GM18507 (cell line): ENCODE measurements at regions not wholly inside any gene's neighbourhood (a gene's known extent, or its start where the extent isn't known, plus 50 kb on each side); places are given as distances from the start of the nearest gene placed in this dataset.
"Not testable (repeated sequence)": the region's sequence is repeated elsewhere in the genome, so short reads cannot be mapped to it uniquely, and the experiment has no call there.

Experiments
- DNase-seq: peaks from one replicate; pipeline ENCODE4 v3.0.0; 2011; ENCODE audit warnings: low read depth; ENCODE audit not compliant: insufficient read length; ENCODE audit errors: extremely low spot score
- FAIRE-seq: peaks from 2 replicates; lab custom pipeline; 2011; peaks lifted over from hg19 to GRCh38; lab: Jason Lieb, UNC

- DNase-seq (no peak), FAIRE-seq (no peak)
Measured at GRCh38 chr11:106275151-106275550, 197.7 kb downstream of the AASDHPPT start.

DNA sequence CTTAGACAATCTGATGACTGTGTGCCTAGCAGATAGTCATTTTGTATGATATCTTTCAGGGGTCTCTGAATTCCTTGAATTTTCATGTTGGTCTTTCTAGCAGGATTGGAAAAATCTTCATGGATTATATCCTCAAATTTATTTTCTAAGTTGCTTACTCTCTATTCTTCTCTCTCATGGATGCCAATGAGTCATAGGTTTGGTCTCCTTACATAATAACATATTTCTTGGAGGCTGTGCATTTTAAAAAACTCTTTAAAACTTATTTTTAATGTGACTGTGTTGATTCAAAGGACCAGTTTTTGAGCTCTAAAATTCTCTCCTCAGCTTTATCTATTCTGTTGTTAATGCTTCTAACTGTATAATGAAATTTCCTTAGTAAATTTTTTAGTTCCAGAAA is 198.7 kb downstream of the AASDHPPT start:
- DNase-seq (no peak), FAIRE-seq (no peak)

DNA sequence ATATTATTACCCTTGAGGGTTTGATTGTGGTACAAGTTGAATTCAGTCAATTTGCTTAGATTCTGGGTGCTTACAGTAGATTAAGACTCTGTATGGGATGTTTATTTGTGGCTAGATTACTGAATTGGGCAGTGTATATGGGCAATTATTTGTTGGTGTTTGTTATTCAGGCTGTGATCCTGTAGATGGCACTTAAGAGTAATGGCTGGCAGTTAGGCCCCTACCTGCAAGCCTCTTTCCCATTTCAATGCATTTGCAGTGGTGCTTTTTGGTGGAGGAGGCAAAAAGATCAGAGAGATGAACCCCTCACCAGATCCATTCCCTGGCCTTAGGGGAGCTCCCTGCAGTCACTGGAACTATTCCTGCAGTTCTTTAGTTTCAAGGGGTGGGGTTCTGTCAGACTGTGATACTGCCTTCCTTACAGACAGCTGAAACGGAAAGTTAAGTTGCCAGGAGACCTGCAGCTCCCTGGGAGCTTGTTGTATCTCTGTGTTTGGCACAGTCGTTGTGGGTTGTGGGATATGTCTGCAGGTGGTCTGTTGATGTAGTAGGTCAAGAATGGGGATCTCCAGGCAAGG is 199.5 kb downstream of the AASDHPPT start:
- FAIRE-seq (no peak), DNase-seq (no peak)

DNA sequence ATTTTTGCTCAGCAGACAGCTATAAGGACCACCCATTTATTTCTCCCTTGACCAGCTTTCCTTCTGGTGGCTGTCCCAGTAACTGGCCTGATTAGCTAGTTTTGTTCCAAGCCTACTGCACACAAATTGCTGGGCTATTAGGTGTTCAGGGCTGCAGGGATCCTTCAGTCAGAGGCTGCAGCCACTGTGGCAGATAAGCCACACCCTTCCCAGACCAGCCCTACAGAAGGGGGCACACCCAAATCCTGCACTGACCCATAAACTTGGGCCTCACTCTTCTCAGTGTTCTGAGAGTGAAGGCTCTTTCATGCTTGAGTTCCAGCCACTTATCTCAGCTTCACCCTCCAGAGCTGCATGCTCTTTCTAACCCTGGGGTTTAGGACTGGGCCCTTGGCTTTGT is 200.0 kb downstream of the AASDHPPT start:
- FAIRE-seq (no peak), DNase-seq (no peak)

GRCh38 chr11:106278391-106278790 is 200.9 kb downstream of the AASDHPPT start:
- FAIRE-seq: no peak

DNA sequence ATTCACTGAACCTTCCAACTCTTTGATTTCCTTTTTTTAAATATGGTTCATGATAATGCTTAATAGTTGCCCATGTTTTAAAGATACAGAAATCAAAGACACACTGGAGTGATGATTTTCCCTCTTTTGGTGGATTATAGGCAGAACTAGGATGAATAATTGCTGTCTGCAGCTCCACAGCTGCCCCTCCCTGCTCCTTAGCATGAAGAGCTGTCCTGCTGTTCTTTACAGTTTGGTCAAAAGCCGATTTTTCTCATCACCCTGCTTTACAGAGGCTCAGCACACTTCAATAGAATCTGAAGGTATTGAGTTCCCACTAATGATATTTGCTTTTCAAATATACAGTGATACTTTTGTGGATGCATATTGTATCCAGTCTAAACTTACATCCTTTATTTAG is 202.6 kb downstream of the AASDHPPT start:
- DNase-seq (no peak), FAIRE-seq (no peak)

More at GRCh38 chr11:106278391-106278790, 200.9 kb downstream of the AASDHPPT start:
- DNase-seq: no peak

DNA sequence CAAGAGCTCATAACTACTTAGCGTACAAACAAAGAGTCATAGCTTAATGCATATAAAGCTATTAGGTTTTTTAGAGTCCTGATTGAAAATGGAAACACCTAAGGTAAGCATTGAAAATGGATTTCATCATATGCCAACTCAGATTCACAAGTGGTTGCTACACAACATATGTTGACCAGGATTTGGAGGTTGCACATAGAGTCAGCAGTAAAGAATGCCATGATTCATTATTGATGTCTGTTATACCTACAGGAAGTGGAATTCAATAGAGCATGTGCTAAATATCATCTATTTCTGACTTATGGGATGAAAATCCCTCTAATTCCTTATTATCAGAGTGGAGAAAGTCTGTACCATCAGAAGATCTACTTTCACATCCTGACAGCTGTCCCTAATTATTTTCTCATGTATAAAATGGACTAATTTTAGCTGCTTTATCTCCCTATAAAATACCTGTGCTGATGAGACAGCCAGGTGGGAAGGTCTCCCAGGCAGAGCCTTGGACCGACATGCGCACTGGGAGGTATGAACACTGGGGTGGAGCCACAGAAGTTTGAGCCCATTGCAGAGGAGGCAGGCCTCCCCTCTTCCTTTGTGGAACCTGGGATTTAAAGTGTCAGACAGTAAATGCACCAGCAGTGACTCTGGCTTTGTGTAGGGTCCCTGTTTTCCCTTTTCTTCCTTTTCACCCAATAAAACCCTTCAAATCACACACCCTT is 204.2 kb downstream of the AASDHPPT start:
- FAIRE-seq (no peak), DNase-seq (no peak)

- no peak for DNase-seq
Measured at GRCh38 chr11:106286881-106287504, 209.5 kb downstream of the AASDHPPT start.

DNA sequence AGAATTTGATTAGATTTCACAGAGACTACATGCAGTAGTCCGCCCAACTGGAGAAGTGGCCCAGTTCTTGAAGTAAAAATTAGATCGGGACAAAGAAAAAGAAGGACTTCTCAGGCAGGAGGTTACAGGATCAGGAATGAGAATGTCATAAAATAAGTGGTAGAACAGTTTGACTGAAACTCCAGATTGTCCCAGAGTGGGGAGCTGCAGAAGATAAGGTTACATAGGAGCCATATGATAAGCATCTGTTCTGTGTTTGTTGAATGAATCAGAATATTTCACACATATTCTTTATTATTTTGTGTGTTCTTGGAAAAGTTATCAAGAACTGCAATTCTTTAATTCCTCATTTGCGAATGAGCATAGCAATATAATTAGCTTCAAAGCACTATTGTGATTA is 210.6 kb downstream of the AASDHPPT start:
- DNase-seq (no peak), FAIRE-seq (no peak)

More at GRCh38 chr11:106286881-106287504, 209.5 kb downstream of the AASDHPPT start:
- no peak for FAIRE-seq

DNA sequence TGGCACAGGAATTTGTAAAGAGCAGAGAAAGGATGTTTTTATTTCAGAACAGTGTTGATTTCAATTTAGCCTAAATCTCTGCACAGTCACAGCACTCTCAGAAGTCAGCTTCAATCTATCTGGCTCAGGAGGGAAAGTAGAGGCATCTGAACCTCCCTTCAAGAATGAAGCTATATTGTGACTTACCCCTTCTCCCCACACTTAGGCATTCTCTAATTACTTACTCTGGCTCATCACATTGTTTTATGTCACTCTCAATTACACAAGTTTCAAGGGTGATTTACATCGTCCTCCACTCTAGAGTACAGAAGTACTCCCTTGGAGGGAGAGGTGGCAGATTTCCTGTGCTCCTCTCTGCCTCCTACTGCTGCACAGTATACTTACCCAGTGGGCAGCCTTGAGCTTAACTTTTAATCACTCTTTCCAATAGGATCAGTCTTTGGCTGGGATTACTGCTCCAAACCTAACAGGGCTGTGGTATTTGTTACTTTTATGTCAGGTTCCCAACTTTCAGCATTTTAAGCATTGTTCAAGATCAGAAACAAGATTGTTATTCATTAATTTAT is 211.4 kb downstream of the AASDHPPT start:
- no peak for FAIRE-seq
- DNase-seq: no peak

DNA sequence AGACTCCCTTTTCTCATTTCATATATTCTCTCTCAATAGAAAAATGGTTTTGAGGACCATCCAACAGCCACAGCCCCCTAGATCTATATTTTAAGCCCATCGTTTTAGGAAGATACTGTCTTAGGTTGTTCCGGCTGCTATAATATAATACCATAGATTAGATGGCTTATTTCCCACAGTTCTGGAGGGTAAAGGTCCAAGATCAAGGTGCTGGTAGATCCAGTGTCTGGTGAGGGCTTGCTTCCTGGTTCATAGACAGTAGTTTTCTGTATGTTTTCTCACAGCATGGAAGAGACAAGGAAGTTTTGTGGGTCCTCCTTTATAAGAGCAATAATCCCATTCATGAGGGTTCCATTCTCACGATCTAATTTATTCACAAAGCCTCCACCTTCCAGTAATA is 215.1 kb downstream of the AASDHPPT start:
- DNase-seq: no peak
- FAIRE-seq: no peak

DNA sequence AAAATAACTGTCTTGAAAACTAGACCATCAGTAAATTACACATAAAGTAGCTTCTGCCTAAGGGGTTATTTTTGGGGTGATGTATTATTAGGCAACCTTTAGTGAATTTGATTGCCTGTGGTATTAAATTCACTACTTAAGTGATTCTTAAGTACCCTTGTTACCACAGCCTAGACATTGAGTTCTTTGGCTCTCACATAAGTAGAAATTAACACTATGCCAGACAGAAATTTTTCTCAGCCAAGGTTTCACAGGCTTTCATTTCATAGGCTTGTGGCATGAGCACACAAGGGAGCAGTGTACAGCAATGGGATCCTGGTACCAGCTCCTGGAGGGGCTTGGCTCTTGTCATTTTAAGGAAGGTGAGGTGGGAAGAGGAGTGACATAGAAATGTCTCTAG is 218.5 kb downstream of the AASDHPPT start:
- no peak for DNase-seq
- FAIRE-seq: no peak

GRCh38 chr11:106302416-106302815 is 225.0 kb downstream of the AASDHPPT start:
- DNase-seq: no peak
- no peak for FAIRE-seq

- DNase-seq (no peak), FAIRE-seq (no peak)
Measured at GRCh38 chr11:106304274-106304673, 226.8 kb downstream of the AASDHPPT start.

DNA sequence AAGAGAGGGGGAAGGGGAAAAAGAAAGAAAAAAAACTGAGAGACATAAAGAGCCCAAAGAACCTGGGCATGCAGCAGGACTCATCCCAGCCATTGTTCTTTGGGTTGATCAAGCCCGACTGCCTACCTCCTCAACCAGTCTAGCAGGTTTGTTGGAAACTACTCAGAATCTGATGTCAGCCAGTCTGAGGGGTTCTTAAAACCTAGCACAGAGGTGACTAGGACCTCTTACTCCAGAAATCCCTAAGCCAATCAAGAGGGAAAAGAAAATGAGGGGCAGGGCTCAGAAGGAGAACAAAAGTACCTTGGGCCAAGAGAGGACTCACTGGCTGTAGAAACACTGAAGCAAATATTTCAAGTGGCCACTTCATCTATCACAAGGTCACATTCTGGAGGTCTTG is 228.0 kb downstream of the AASDHPPT start:
- FAIRE-seq: no peak
- DNase-seq: no peak

GRCh38 chr11:106306942-106307341 is 229.5 kb downstream of the AASDHPPT start:
- FAIRE-seq (no peak), DNase-seq (no peak)

GRCh38 chr11:106309070-106309684 is 231.7 kb downstream of the AASDHPPT start:
- FAIRE-seq (no peak), DNase-seq (no peak)

DNA sequence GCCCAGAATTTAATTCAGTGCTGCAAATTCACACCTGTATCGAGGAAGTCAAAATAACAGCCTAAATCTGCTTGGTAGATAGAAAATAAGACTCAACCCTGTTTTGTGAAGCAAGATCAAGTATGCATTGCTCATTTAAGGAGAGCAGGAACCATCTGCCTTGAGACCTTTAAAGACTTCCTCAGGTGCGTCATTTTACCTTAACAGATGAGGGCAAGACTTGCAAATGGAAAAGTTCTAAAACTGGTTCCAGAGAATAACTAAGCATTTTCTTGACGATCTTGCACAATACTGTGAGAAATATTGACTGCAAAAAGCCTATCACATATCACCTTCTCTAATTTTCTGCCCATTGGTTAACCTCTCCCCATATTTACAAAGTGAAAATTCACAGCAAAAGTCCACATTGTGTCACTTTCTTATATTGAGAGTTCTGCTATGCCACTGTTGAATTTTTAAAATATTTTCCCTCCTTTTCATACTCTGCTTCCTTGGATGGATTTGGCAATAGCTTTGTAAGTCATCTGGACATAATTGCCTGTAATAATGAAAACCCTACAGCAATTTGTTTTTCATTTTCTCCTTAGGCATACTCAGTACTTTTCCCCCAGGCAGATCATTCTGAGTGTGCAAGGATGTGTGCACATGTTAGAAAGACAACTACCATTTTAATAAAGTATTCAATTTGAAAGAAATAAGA is 234.2 kb downstream of the AASDHPPT start:
- DNase-seq (no peak), FAIRE-seq (no peak)

GRCh38 chr11:106317208-106317773 is 239.8 kb downstream of the AASDHPPT start:
- not testable (repeated sequence) for FAIRE-seq, DNase-seq
